K562 (cell line): ENCODE measurements at regions not wholly inside any gene's neighbourhood (a gene's known extent, or its start where the extent isn't known, plus 50 kb on each side); places are given as distances from the start of the nearest gene placed in this dataset.

Source experiments
- FOS ChIP-seq: IDR thresholded peaks from 3 replicates; pipeline ENCODE4 v1.6.1; 2011; ENCODE audit not compliant: insufficient read length; ENCODE audit errors: extremely low read depth
- KLF1 ChIP-seq: fragments of 450-650 bp; IDR thresholded peaks from 2 replicates; pipeline ENCODE4 v1.6.1; 2016; ENCODE audit warnings: missing genetic modification characterization, missing compliant biosample characterization
- RBM22 ChIP-seq: fragments of 200-400 bp; formaldehyde crosslinking; IDR thresholded peaks from 2 replicates; pipeline ENCODE4 v1.6.1; 2018; ENCODE audit warnings: low read length, low read depth; ENCODE audit not compliant: poor library complexity, severe bottlenecking
- TBL1XR1 ChIP-seq, 2 experiments: IDR thresholded peaks; 2 replicates each; pipeline ENCODE4 v1.6.1; 2012; ENCODE audit warnings: improper control_type of control experiment in 2 of 2, low read length in 2 of 2, mild to moderate bottlenecking in 1 of 2
- TF ChIP-seq, protein P1 (sequence below), 2 experiments: fragments of 450-650 bp; IDR thresholded peaks; 2 replicates each; pipeline ENCODE4 v1.6.1; 2016; ENCODE audit warnings: mild to moderate bottlenecking in 2 of 2, borderline replicate concordance in 1 of 2, low read depth in 1 of 2, moderate library complexity in 1 of 2
- TF ChIP-seq, protein P2 (sequence below), 2 experiments: fragments of 450-650 bp in 1 of 2; sonication (generic) in 1 of 2; formaldehyde crosslinking; conservative IDR thresholded peaks; 2 replicates each; pipeline versions ENCODE4 v1.4.0 to v1.8.1; 2020 to 2022; ENCODE audit warnings: mild to moderate bottlenecking in 1 of 2, missing genetic modification reagents in 1 of 2

DNA sequence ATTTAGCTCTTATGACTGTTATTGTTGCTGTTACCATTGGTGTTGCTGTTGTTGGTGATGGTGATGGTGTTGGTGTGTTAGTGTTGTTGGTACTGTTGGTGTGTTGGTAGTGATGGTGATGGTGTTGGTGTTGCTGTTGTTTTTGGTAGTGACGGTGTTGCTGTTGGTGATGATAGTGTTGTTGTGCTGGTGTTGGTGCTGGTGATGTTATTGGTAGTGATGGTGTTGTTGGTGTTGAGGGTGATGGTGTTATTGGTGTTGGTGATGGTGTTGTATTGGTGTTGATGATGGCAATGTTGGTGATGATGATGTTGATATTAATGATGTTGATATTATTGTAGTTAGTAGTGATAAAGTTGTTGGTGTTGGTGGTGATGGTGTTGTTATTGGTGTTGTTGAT, 285.7 kb upstream of the FOXF1 start (continued):
- TF ChIP-seq, protein P1, sequence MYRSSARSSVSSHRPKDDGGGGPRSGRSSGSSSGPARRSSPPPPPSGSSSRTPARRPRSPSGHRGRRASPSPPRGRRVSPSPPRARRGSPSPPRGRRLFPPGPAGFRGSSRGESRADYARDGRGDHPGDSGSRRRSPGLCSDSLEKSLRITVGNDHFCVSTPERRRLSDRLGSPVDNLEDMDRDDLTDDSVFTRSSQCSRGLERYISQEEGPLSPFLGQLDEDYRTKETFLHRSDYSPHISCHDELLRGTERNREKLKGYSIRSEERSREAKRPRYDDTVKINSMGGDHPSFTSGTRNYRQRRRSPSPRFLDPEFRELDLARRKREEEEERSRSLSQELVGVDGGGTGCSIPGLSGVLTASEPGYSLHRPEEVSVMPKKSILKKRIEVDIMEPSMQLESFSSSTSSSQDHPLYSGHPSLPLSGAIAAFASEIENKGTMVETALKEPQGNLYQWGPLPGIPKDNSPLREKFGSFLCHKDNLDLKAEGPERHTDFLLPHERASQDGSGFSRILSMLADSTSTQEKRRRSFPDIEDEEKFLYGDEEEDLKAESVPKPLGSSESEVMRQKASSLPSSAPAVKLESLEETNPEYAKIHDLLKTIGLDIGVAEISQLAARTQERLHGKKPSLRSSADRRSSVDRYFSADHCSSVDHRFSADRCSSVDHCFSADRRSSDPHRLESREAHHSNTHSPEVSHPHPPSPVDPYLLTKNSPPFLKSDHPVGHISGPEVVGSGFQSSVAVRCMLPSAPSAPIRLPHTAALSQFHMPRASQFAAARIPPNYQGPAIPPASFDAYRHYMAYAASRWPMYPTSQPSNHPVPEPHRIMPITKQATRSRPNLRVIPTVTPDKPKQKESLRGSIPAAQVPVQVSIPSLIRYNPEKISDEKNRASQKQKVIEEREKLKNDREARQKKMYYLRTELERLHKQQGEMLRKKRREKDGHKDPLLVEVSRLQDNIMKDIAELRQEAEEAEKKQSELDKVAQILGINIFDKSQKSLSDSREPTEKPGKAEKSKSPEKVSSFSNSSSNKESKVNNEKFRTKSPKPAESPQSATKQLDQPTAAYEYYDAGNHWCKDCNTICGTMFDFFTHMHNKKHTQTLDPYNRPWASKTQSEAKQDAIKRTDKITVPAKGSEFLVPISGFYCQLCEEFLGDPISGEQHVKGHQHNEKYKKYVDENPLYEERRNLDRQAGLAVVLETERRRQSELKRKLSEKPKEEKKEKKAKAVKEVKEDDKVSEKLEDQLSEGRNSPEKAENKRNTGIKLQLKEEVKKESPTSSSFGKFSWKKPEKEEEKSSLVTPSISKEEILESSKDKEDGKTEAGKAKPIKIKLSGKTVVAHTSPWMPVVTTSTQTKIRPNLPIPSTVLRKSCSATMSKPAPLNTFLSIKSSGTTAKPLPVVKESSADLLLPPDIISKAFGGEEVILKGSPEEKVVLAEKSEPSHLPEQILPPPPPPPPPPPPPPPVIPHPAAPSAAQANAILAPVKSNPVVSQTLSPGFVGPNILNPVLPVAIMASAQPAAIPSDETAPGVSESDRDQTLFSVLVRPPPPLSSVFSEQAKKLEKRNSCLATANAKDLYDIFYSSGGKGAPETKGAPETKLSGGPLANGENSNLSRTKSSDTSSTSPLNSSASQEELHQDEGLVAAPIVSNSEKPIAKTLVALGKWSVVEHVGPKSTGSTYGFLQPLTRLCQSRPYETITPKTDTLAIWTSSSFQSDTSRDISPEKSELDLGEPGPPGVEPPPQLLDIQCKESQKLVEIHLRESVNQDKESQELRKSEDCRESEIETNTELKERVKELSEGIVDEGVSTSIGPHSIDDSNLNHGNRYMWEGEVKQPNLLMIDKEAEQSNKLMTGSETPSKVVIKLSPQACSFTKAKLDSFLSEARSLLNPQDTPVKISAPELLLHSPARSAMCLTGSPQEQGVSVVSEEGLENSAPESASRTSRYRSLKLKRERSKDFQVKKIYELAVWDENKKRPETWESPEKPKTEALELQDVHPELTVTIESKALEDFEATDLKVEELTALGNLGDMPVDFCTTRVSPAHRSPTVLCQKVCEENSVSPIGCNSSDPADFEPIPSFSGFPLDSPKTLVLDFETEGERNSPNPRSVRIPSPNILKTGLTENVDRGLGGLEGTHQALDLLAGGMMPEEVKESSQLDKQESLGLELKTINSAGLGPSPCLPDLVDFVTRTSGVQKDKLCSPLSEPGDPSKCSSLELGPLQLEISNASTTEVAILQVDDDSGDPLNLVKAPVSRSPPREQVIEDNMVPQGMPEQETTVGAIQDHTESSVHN (IDR thresholded peaks at IDR 0.05; ENCODE audit: borderline replicate concordance in 1 of 2, low read depth in 1 of 2): no peak
- TF ChIP-seq RBM22 (no peak), TBL1XR1 (IDR thresholded peaks at IDR 0.05; ENCODE audit: low read length in 2 of 2) (no peak), FOS (no peak), KLF1 (tag) (no peak)
- TF ChIP-seq, protein P2, sequence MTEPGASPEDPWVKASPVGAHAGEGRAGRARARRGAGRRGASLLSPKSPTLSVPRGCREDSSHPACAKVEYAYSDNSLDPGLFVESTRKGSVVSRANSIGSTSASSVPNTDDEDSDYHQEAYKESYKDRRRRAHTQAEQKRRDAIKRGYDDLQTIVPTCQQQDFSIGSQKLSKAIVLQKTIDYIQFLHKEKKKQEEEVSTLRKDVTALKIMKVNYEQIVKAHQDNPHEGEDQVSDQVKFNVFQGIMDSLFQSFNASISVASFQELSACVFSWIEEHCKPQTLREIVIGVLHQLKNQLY (CRISPR knock-in tag; conservative IDR thresholded peaks at IDR 0.05): no peak
